K562 (cell line): ENCODE measurements at regions not wholly inside any gene's neighbourhood (a gene's known extent, or its start where the extent isn't known, plus 50 kb on each side); places are given as distances from the start of the nearest gene placed in this dataset.

Experiments
- CBX3 ChIP-seq, 2 experiments: IDR thresholded peaks; 1 replicate in 1 of 2; 2 replicates in 1 of 2; pipeline ENCODE4 v1.6.1; 2012; ENCODE audit warnings: inconsistent platforms in 2 of 2, low read length in 2 of 2, borderline replicate concordance in 1 of 2, control low read depth in 1 of 2
- FOXO4 ChIP-seq: fragments of 450-650 bp; formaldehyde crosslinking; IDR thresholded peaks from 2 replicates; pipeline ENCODE4 v1.4.0; 2020; ENCODE audit warnings: mild to moderate bottlenecking, moderate library complexity
- MEF2A ChIP-seq: IDR thresholded peaks from 2 replicates; pipeline ENCODE4 v1.6.1; 2011; ENCODE audit warnings: low read depth, mild to moderate bottlenecking, low read length, moderate library complexity; ENCODE audit not compliant: control insufficient read depth
- NCOA4 ChIP-seq: fragments of 450-650 bp; IDR thresholded peaks from 2 replicates; pipeline ENCODE4 v1.6.1; 2018; ENCODE audit warnings: mild to moderate bottlenecking; ENCODE audit not compliant: partially characterized antibody
- POU5F1 ChIP-seq: fragments of 150-350 bp; IDR thresholded peaks from 2 replicates; pipeline ENCODE4 v1.6.1; 2014; ENCODE audit warnings: borderline replicate concordance, low read length, low read depth, mild to moderate bottlenecking; ENCODE audit not compliant: partially characterized antibody
- RUNX1 ChIP-seq: sonication (generic); IDR thresholded peaks from 2 replicates; pipeline ENCODE4 v1.6.1; 2016; ENCODE audit warnings: antibody characterized with exemption, low read depth
- SIN3B ChIP-seq: fragments of 450-650 bp; IDR thresholded peaks from 2 replicates; pipeline ENCODE4 v1.6.1; 2017; ENCODE audit warnings: low read depth, mild to moderate bottlenecking, moderate library complexity
- ZKSCAN1 ChIP-seq: fragments of 150-350 bp; IDR thresholded peaks from 2 replicates; pipeline ENCODE4 v1.6.1; 2016; ENCODE audit warnings: low read depth, low read length
- ZKSCAN8 ChIP-seq: fragments of 200-800 bp; sonication (Bioruptor generic); IDR thresholded peaks from 2 replicates; pipeline ENCODE4 v1.6.1; 2016; ENCODE audit warnings: missing genetic modification characterization, missing compliant biosample characterization
- ZNF717 ChIP-seq: fragments of 250-450 bp; sonication (Bioruptor Pico); IDR thresholded peaks from 2 replicates; pipeline ENCODE4 v1.5.0; 2021
- ZNF764 ChIP-seq: fragments of 250-450 bp; sonication (Bioruptor Pico); IDR thresholded peaks from 2 replicates; pipeline ENCODE4 v1.4.0; 2020; ENCODE audit warnings: low read depth, mild to moderate bottlenecking, moderate library complexity
- TF ChIP-seq, protein P1 (sequence below): sonication (generic); formaldehyde crosslinking; IDR thresholded peaks from 2 replicates; pipeline ENCODE4 v1.8.0; 2022; ENCODE audit warnings: mild to moderate bottlenecking, missing genetic modification reagents, borderline replicate concordance
- TF ChIP-seq, protein P2 (sequence below), 2 experiments: fragments of 450-650 bp in 1 of 2; sonication (generic) in 1 of 2; formaldehyde crosslinking in 1 of 2; IDR thresholded peaks; 2 replicates each; pipeline versions ENCODE4 v1.7.1 to v1.9.0; 2016 to 2022; ENCODE audit warnings: inconsistent platforms in 1 of 2, mild to moderate bottlenecking in 1 of 2, missing genetic modification reagents in 1 of 2

GRCh38 chr3:153928851-153929250 is 192.3 kb upstream of the ARHGEF26 start (continued):
- TF ChIP-seq, protein P1, sequence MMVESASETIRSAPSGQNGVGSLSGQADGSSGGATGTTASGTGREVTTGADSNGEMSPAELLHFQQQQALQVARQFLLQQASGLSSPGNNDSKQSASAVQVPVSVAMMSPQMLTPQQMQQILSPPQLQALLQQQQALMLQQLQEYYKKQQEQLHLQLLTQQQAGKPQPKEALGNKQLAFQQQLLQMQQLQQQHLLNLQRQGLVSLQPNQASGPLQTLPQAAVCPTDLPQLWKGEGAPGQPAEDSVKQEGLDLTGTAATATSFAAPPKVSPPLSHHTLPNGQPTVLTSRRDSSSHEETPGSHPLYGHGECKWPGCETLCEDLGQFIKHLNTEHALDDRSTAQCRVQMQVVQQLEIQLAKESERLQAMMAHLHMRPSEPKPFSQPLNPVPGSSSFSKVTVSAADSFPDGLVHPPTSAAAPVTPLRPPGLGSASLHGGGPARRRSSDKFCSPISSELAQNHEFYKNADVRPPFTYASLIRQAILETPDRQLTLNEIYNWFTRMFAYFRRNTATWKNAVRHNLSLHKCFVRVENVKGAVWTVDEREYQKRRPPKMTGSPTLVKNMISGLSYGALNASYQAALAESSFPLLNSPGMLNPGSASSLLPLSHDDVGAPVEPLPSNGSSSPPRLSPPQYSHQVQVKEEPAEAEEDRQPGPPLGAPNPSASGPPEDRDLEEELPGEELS (CRISPR knock-in tag): no peak
- no peak for TF ChIP-seq POU5F1
- no peak for TF ChIP-seq NCOA4
- TF ChIP-seq SIN3B: no peak
- TF ChIP-seq ZNF764: no peak
- TF ChIP-seq RUNX1: no peak
- TF ChIP-seq, protein P2, sequence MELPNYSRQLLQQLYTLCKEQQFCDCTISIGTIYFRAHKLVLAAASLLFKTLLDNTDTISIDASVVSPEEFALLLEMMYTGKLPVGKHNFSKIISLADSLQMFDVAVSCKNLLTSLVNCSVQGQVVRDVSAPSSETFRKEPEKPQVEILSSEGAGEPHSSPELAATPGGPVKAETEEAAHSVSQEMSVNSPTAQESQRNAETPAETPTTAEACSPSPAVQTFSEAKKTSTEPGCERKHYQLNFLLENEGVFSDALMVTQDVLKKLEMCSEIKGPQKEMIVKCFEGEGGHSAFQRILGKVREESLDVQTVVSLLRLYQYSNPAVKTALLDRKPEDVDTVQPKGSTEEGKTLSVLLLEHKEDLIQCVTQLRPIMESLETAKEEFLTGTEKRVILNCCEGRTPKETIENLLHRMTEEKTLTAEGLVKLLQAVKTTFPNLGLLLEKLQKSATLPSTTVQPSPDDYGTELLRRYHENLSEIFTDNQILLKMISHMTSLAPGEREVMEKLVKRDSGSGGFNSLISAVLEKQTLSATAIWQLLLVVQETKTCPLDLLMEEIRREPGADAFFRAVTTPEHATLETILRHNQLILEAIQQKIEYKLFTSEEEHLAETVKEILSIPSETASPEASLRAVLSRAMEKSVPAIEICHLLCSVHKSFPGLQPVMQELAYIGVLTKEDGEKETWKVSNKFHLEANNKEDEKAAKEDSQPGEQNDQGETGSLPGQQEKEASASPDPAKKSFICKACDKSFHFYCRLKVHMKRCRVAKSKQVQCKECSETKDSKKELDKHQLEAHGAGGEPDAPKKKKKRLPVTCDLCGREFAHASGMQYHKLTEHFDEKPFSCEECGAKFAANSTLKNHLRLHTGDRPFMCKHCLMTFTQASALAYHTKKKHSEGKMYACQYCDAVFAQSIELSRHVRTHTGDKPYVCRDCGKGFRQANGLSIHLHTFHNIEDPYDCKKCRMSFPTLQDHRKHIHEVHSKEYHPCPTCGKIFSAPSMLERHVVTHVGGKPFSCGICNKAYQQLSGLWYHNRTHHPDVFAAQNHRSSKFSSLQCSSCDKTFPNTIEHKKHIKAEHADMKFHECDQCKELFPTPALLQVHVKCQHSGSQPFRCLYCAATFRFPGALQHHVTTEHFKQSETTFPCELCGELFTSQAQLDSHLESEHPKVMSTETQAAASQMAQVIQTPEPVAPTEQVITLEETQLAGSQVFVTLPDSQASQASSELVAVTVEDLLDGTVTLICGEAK (IDR thresholded peaks at IDR 0.05): no peak
- TF ChIP-seq, protein P2 (CRISPR knock-in tag; IDR thresholded peaks at IDR 0.05): no peak
- no peak for TF ChIP-seq CBX3 (IDR thresholded peaks at IDR 0.05; ENCODE audit: borderline replicate concordance in 1 of 2, low read length in 2 of 2)
- no peak for TF ChIP-seq FOXO4 (CRISPR knock-in tag)
- TF ChIP-seq ZKSCAN8: no peak
- TF ChIP-seq ZNF717 (CRISPR knock-in tag): no peak
- TF ChIP-seq ZKSCAN1: no peak
- TF ChIP-seq MEF2A: no peak
